Astrocyte (in vitro differentiated cells and primary cell): ENCODE measurements at regions not wholly inside any gene's neighbourhood (a gene's known extent, or its start where the extent isn't known, plus 50 kb on each side); places are given as distances from the start of the nearest gene placed in this dataset.

Experiments
- CTCF ChIP-seq: IDR thresholded peaks from 2 replicates; pipeline ENCODE4 v1.5.1; 2011; ENCODE audit warnings: low read depth, mild to moderate bottlenecking, inconsistent platforms, low read length, moderate library complexity; ENCODE audit not compliant: insufficient read depth
- EZH2 ChIP-seq: IDR thresholded peaks from 2 replicates; pipeline ENCODE4 v1.6.1; 2012; ENCODE audit warnings: mild to moderate bottlenecking, low read length, inconsistent platforms; ENCODE audit not compliant: insufficient read depth

GRCh38 chr15:70240082-70240481 lies 142.4 kb upstream of the TLE3 start:
- TF ChIP-seq CTCF (no peak), EZH2 (no peak)
